GM23338 (cell line): ENCODE measurements at regions not wholly inside any gene's neighbourhood (a gene's known extent, or its start where the extent isn't known, plus 50 kb on each side); places are given as distances from the start of the nearest gene placed in this dataset.
A peak's percentile ranks its signal among the peaks of the same experiment; 100 is the strongest.

Source experiments
- ATAC-seq: fragments of 200-7000 bp; cut with Tn5 transposase; 3 replicates; pipeline ENCODE4 v1.9.1; 2020
- DNase-seq: peaks from one replicate; pipeline ENCODE4 v3.0.0-alpha.2; 2015; ENCODE audit warnings: low spot score
- H2AFZ ChIP-seq: fragments of 200-600 bp; sonication (generic); 2 replicates; pipeline ENCODE4 v1.8.0; 2016; ENCODE audit warnings: antibody characterized with exemption, mild to moderate bottlenecking, moderate library complexity
- H3F3A ChIP-seq: fragments of 200-600 bp; sonication (generic); replicated peaks from 2 replicates; pipeline ENCODE4 v1.8.0; 2017; ENCODE audit warnings: antibody characterized with exemption, mixed run types, low read depth
- H3K27ac ChIP-seq: fragments of 200-600 bp; sonication (generic); 2 replicates; pipeline ENCODE4 v1.6.1; 2016; ENCODE audit warnings: low read depth
- H3K27me3 ChIP-seq: fragments of 200-600 bp; sonication (generic); 2 replicates; pipeline ENCODE4 v1.8.0; 2016; ENCODE audit warnings: mild to moderate bottlenecking, mixed run types, moderate library complexity; ENCODE audit not compliant: insufficient read depth
- H3K36me3 ChIP-seq: fragments of 200-600 bp; sonication (generic); 2 replicates; pipeline ENCODE4 v1.8.0; 2016; ENCODE audit warnings: mild to moderate bottlenecking; ENCODE audit not compliant: insufficient read depth
- H3K4me1 ChIP-seq: fragments of 200-600 bp; sonication (generic); 2 replicates; pipeline ENCODE4 v1.8.0; 2016; ENCODE audit warnings: mild to moderate bottlenecking, moderate library complexity; ENCODE audit not compliant: insufficient read depth
- H3K4me2 ChIP-seq: fragments of 200-600 bp; sonication (generic); 2 replicates; pipeline ENCODE4 v1.7.1; 2017; ENCODE audit warnings: mixed run types
- H3K4me3 ChIP-seq: fragments of 200-600 bp; sonication (generic); 2 replicates; pipeline ENCODE4 v1.6.1; 2016; ENCODE audit warnings: mixed run types
- H3K79me2 ChIP-seq: fragments of 200-600 bp; sonication (generic); replicated peaks from 2 replicates; pipeline ENCODE4 v1.8.0; 2017; ENCODE audit warnings: mild to moderate bottlenecking; ENCODE audit not compliant: insufficient read depth
- H3K9me2 ChIP-seq: fragments of 200-600 bp; sonication (generic); 2 replicates; pipeline ENCODE4 v1.8.0; 2017; ENCODE audit not compliant: insufficient read depth
- H4K20me1 ChIP-seq: fragments of 200-600 bp; sonication (generic); replicated peaks from 2 replicates; pipeline ENCODE4 v1.8.0; 2017; ENCODE audit warnings: mild to moderate bottlenecking; ENCODE audit not compliant: insufficient read depth
- H3K27ac Mint-ChIP-seq: 2 replicates; pipeline ENCODE4 v1.8.0; 2020; ENCODE audit warnings: inconsistent platforms, mild to moderate bottlenecking, moderate library complexity, mixed read lengths
- H3K27me3 Mint-ChIP-seq: 3 replicates; pipeline ENCODE4 v1.8.0; 2022; ENCODE audit warnings: low read depth, mild to moderate bottlenecking, moderate library complexity, mixed read lengths, inconsistent platforms; ENCODE audit not compliant: insufficient read depth, poor library complexity
- H3K36me3 Mint-ChIP-seq: 3 replicates; pipeline ENCODE4 v1.8.0; 2021; ENCODE audit warnings: low read depth, mild to moderate bottlenecking, inconsistent platforms, moderate library complexity, mixed read lengths
- H3K4me1 Mint-ChIP-seq: 3 replicates; pipeline ENCODE4 v1.8.0; 2020; ENCODE audit warnings: mild to moderate bottlenecking, inconsistent platforms, mixed read lengths
- H3K4me3 Mint-ChIP-seq: 3 replicates; pipeline ENCODE4 v1.8.0; 2021; ENCODE audit warnings: moderate library complexity, mild to moderate bottlenecking, inconsistent platforms, mixed read lengths
- H3K9me3 Mint-ChIP-seq: 3 replicates; pipeline ENCODE4 v1.8.0; 2020; ENCODE audit warnings: moderate library complexity, mild to moderate bottlenecking, inconsistent platforms, mixed read lengths
- CREB1 ChIP-seq: fragments of 250-450 bp; sonication (Bioruptor Pico); IDR thresholded peaks from 2 replicates; pipeline ENCODE4 v1.5.0; 2020; ENCODE audit warnings: low read depth, mild to moderate bottlenecking, moderate library complexity
- CTCF ChIP-seq, 2 experiments: fragments of 200-600 bp in 1 of 2; sonication (generic) in 1 of 2; conservative IDR thresholded peaks; 2 replicates each; pipeline versions ENCODE4 v1.5.1 to v1.6.1; 2016 to 2017; ENCODE audit warnings: antibody characterized with exemption in 2 of 2, low read depth in 2 of 2, mild to moderate bottlenecking in 2 of 2, moderate library complexity in 1 of 2
- ETS1 ChIP-seq: IDR thresholded peaks from 2 replicates; pipeline ENCODE4 v1.6.1; 2016; ENCODE audit warnings: antibody characterized with exemption
- EZH2 ChIP-seq: fragments of 200-600 bp; sonication (generic); IDR thresholded peaks from one replicate; pipeline ENCODE4 v1.8.0; 2017; ENCODE audit warnings: antibody characterized with exemption, mild to moderate bottlenecking, low read depth; ENCODE audit not compliant: unreplicated experiment
- EZH2phosphoT487 ChIP-seq: fragments of 200-600 bp; sonication (generic); IDR thresholded peaks from one replicate; pipeline ENCODE4 v1.8.1; 2018; ENCODE audit warnings: antibody characterized with exemption; ENCODE audit not compliant: unreplicated experiment
- JUNB ChIP-seq: IDR thresholded peaks from one replicate; pipeline ENCODE4 v1.6.1; 2016; ENCODE audit warnings: antibody characterized with exemption; ENCODE audit not compliant: unreplicated experiment
- NANOG ChIP-seq: IDR thresholded peaks from 2 replicates; pipeline ENCODE4 v1.6.1; 2016; ENCODE audit warnings: antibody characterized with exemption, borderline replicate concordance
- POLR2AphosphoS5 ChIP-seq: IDR thresholded peaks from 2 replicates; pipeline ENCODE4 v1.6.1; 2016; ENCODE audit warnings: antibody characterized with exemption, low read depth
- REST ChIP-seq: IDR thresholded peaks from one replicate; pipeline ENCODE4 v1.6.1; 2018; ENCODE audit warnings: antibody characterized with exemption; ENCODE audit not compliant: unreplicated experiment
- STAT1 ChIP-seq: IDR thresholded peaks from one replicate; pipeline ENCODE4 v1.6.1; 2016; ENCODE audit warnings: antibody characterized with exemption; ENCODE audit not compliant: unreplicated experiment
- ZNF114 ChIP-seq: fragments of 250-450 bp; sonication (Bioruptor Pico); IDR thresholded peaks from 2 replicates; pipeline ENCODE4 v1.5.0; 2020; ENCODE audit warnings: mild to moderate bottlenecking, moderate library complexity
- ZNF331 ChIP-seq: fragments of 250-450 bp; sonication (Bioruptor Pico); IDR thresholded peaks from 2 replicates; pipeline ENCODE4 v1.5.0; 2020; ENCODE audit warnings: low read depth, mild to moderate bottlenecking, moderate library complexity
- ZNF462 ChIP-seq: fragments of 250-450 bp; sonication (Bioruptor Pico); IDR thresholded peaks from 2 replicates; pipeline ENCODE4 v1.5.0; 2020; ENCODE audit warnings: mild to moderate bottlenecking, moderate library complexity

GRCh38 chr9:7333719-7334118 is 465.9 kb downstream of the DMAC1 start (continued):
- no peak for TF ChIP-seq EZH2phosphoT487

- H3K4me3 ChIP-seq: no peak overlapping the region
- H3K27me3 Mint-ChIP-seq: no peaks in the 10 kb centered on the region
- no peaks in the 10 kb centered on the region for H3K27me3 ChIP-seq
- no peak for TF ChIP-seq NANOG
- no peak for TF ChIP-seq CTCF (conservative IDR thresholded peaks at IDR 0.05; ENCODE audit: low read depth in 2 of 2)
- no peak for TF ChIP-seq EZH2phosphoT487
- no peak for TF ChIP-seq STAT1
- TF ChIP-seq EZH2: no peak
- TF ChIP-seq ZNF462: no peak
- TF ChIP-seq ZNF114 (CRISPR knock-in tag): no peak
- no peak for TF ChIP-seq ETS1
- no peak for TF ChIP-seq JUNB
- TF ChIP-seq CREB1 (CRISPR knock-in tag): no peak
- TF ChIP-seq POLR2AphosphoS5: no peak
- TF ChIP-seq REST: no peak
- TF ChIP-seq ZNF331: no peak
- DNase-seq: no peak
- no peak overlapping the region for H3K4me2 ChIP-seq
- ATAC-seq: no peak
- no peaks in the 10 kb centered on the region for H3F3A ChIP-seq
- no peaks in the 10 kb centered on the region for H3K36me3 ChIP-seq
- peak overlapping the region; percentile 14; the same call in 1 of the 2 replicates for H3K27ac Mint-ChIP-seq
- peaks cover 6% of the 10 kb centered on the region; the same call in 1 of the 2 replicates for H3K4me1 ChIP-seq
- no peak overlapping the region for H3K27ac ChIP-seq
- H3K4me1 Mint-ChIP-seq: peaks cover 6% of the 10 kb centered on the region; the same call in 2 of the 3 replicates
- H3K36me3 Mint-ChIP-seq: no peaks in the 10 kb centered on the region
- no peaks in the 10 kb centered on the region for H4K20me1 ChIP-seq
- no peak overlapping the region for H3K4me3 Mint-ChIP-seq
- H3K9me3 Mint-ChIP-seq: no peaks in the 10 kb centered on the region
- H2AFZ ChIP-seq: no peak overlapping the region
- H3K9me2 ChIP-seq: no peaks in the 10 kb centered on the region
- no peaks in the 10 kb centered on the region for H3K79me2 ChIP-seq
Observed at GRCh38 chr9:7332780-7333179, 466.8 kb downstream of the DMAC1 start.
